ENCODE measurements at regions not wholly inside any gene's neighbourhood (a gene's known extent, or its start where the extent isn't known, plus 50 kb on each side); places are given as distances from the start of the nearest gene placed in this dataset.
A peak's percentile ranks its signal among the peaks of the same experiment; 100 is the strongest.
"Not testable (repeated sequence)": the region's sequence is repeated elsewhere in the genome, so short reads cannot be mapped to it uniquely, and the experiment has no call there.

GRCh38 chr6:82588020-82588419, 224.4 kb downstream of the TPBG start:
- DNase-seq = no peak

GRCh38 chr6:82588859-82589412, 225.3 kb downstream of the TPBG start:
- no peak for DNase-seq

- DNase-seq = peak in 1 of 2 donors; percentile 7
These were observed 226.0 kb downstream of the TPBG start for GRCh38 chr6:82589509-82590206.

- no peak for DNase-seq
These were observed 233.6 kb downstream of the TPBG start for GRCh38 chr6:82597201-82597600.

- no peak for DNase-seq
These were observed 239.2 kb downstream of the TPBG start for GRCh38 chr6:82602776-82603175.

- DNase-seq = no peak
These were observed 240.3 kb downstream of the TPBG start for GRCh38 chr6:82603871-82604270.

- DNase-seq = no peak
These were observed 244.5 kb downstream of the TPBG start for GRCh38 chr6:82607998-82608725.

- no peak for DNase-seq
These were observed 245.2 kb downstream of the TPBG start for GRCh38 chr6:82608781-82609180.

- DNase-seq = no peak
These were observed 248.1 kb downstream of the TPBG start for GRCh38 chr6:82611751-82612150.

- DNase-seq = no peak
These were observed 248.9 kb downstream of the TPBG start for GRCh38 chr6:82612475-82613039.

- DNase-seq = no peak
These were observed 250.9 kb downstream of the TPBG start for GRCh38 chr6:82614518-82614917.

GRCh38 chr6:82616386-82617028, 252.9 kb downstream of the TPBG start:
- DNase-seq = no peak

GRCh38 chr6:82617648-82618047, 254.0 kb downstream of the TPBG start:
- DNase-seq = no peak

GRCh38 chr6:82619573-82619972, 256.0 kb downstream of the TPBG start:
- no peak for DNase-seq

GRCh38 chr6:82622461-82622860, 258.8 kb downstream of the TPBG start:
- DNase-seq = no peak

GRCh38 chr6:82624251-82624650, 260.6 kb downstream of the TPBG start:
- no peak for DNase-seq

- DNase-seq = not testable (repeated sequence)
These were observed 263.3 kb downstream of the TPBG start for GRCh38 chr6:82626946-82627345.

GRCh38 chr6:82629921-82630320, 266.3 kb downstream of the TPBG start:
- no peak for DNase-seq

GRCh38 chr6:82641677-82642076, 278.1 kb downstream of the TPBG start:
- DNase-seq = no peak

- DNase-seq = no peak
These were observed 282.1 kb downstream of the TPBG start for GRCh38 chr6:82645536-82646230.

GRCh38 chr6:82646231-82646615, 282.6 kb downstream of the TPBG start:
- no peak for DNase-seq

- DNase-seq = no peak
These were observed 288.3 kb downstream of the TPBG start for GRCh38 chr6:82651845-82652335.

GRCh38 chr6:82679232-82679631, 315.6 kb downstream of the TPBG start:
- DNase-seq = no peak
